MCF 10A (cell line): ENCODE measurements at regions not wholly inside any gene's neighbourhood (a gene's known extent, or its start where the extent isn't known, plus 50 kb on each side); places are given as distances from the start of the nearest gene placed in this dataset.
"Not testable (repeated sequence)": the region's sequence is repeated elsewhere in the genome, so short reads cannot be mapped to it uniquely, and the experiment has no call there.

Experiments used
- BruUV-seq: library from RNA; stranded (reverse); fragments of 400-500 nt; replicated peaks from 2 replicates; lab custom pipeline; 2021; lab: Mats Ljungman, UMichigan
- CTCF ChIA-PET: fragments of 300-600 bp; sonication (Branson Sonifier 250); formaldehyde crosslinking; extraction: SDS; loops from one replicate; lab custom pipeline; 2021; ENCODE audit warnings: antibody characterized with exemption, inconsistent platforms; lab: Yijun Ruan, JAX
- POLR2A ChIA-PET: fragments of 300-600, 350-650 bp; sonication (Branson Sonifier 250); formaldehyde crosslinking; extraction: SDS; loops from one replicate; lab custom pipeline; 2020; ENCODE audit warnings: antibody characterized with exemption, inconsistent platforms; lab: Yijun Ruan, JAX
- DNase-seq: peaks from one replicate; pipeline ENCODE4 v3.0.0-alpha.2; 2018; ENCODE audit not compliant: unreplicated experiment
- H3K27ac Mint-ChIP-seq: one replicate; pipeline ENCODE4 v1.8.0; 2022; ENCODE audit warnings: mild to moderate bottlenecking, low read depth, mixed read lengths; ENCODE audit not compliant: unreplicated experiment
- H3K27me3 Mint-ChIP-seq: one replicate; pipeline ENCODE4 v1.8.0; 2022; ENCODE audit warnings: mixed read lengths; ENCODE audit not compliant: insufficient read depth, unreplicated experiment
- H3K36me3 Mint-ChIP-seq: one replicate; pipeline ENCODE4 v1.8.0; 2022; ENCODE audit warnings: mild to moderate bottlenecking, moderate library complexity, mixed read lengths; ENCODE audit not compliant: insufficient read depth, unreplicated experiment
- H3K4me1 Mint-ChIP-seq: one replicate; pipeline ENCODE4 v1.8.0; 2022; ENCODE audit warnings: mixed read lengths; ENCODE audit not compliant: insufficient read depth, unreplicated experiment
- H3K4me3 Mint-ChIP-seq: one replicate; pipeline ENCODE4 v1.8.0; 2022; ENCODE audit warnings: mild to moderate bottlenecking, moderate library complexity, mixed read lengths; ENCODE audit not compliant: unreplicated experiment
- H3K9me3 Mint-ChIP-seq: one replicate; pipeline ENCODE4 v1.8.0; 2022; ENCODE audit warnings: mixed read lengths; ENCODE audit not compliant: unreplicated experiment
- CTCF ChIP-seq: fragments of 200-600 bp; IDR thresholded peaks from one replicate; pipeline ENCODE4 v1.8.0; 2022; ENCODE audit warnings: antibody characterized with exemption, mild to moderate bottlenecking; ENCODE audit not compliant: unreplicated experiment
- intact Hi-C: fragments of 100-400 bp; cut with micrococcal nuclease; formaldehyde crosslinking; loops from 2 replicates; pipeline ENCODE4 v1.14.1; 2022

- H3K4me1 Mint-ChIP-seq: no peaks in the 10 kb centered on the region
- ChIA-PET POLR2A (no interaction called here), CTCF (interaction anchor here (1.1 kb wide), 1 partner anchor 327 kb away, joined by 4 read pairs; no protein-coding TSS in a partner anchor)
- H3K4me3 Mint-ChIP-seq: no peak overlapping the region
- no peaks in the 10 kb centered on the region for H3K36me3 Mint-ChIP-seq
- no TSS peak for BruUV-seq
- intact Hi-C loops: loop anchor here (2.0 to 5.0 kb wide), 2 partner anchors 239 to 327 kb away; partner anchors contain the start of gene MEX3B
- no peak for DNase-seq
- no peaks in the 10 kb centered on the region for H3K9me3 Mint-ChIP-seq
- no peak for TF ChIP-seq CTCF
- H3K27me3 Mint-ChIP-seq: no peaks in the 10 kb centered on the region
- no peak overlapping the region for H3K27ac Mint-ChIP-seq
Observed at GRCh38 chr15:81807806-81808205, 238.0 kb downstream of the MEX3B start.

GRCh38 chr15:81807186-81807585 is 238.6 kb downstream of the MEX3B start:
- Mint-ChIP-seq H3K27me3 (no peaks in the 10 kb centered on the region), H3K4me3 (no peak overlapping the region), H3K36me3 (no peaks in the 10 kb centered on the region), H3K27ac (no peak overlapping the region), H3K4me1 (no peaks in the 10 kb centered on the region), H3K9me3 (no peaks in the 10 kb centered on the region)
- no peak for DNase-seq
- ChIA-PET POLR2A (no interaction called here), CTCF (interaction anchor here (1.1 kb wide), 1 partner anchor 326 kb away, joined by 4 read pairs; no protein-coding TSS in a partner anchor)
- TF ChIP-seq CTCF: no peak
- intact Hi-C loops: loop anchor here (5.0 kb wide), 1 partner anchor 240 kb away; the partner anchor contains the start of gene MEX3B
- no TSS peak for BruUV-seq

- ChIA-PET POLR2A (no interaction called here), CTCF (interaction anchor here (0.6 to 0.7 kb wide), 2 partner anchors 44 to 312 kb away, joined by 4 to 5 read pairs; no protein-coding TSS in a partner anchor)
- Mint-ChIP-seq H3K4me3 (no peak overlapping the region), H3K9me3 (no peaks in the 10 kb centered on the region), H3K4me1 (no peaks in the 10 kb centered on the region), H3K27ac (no peak overlapping the region), H3K27me3 (no peaks in the 10 kb centered on the region), H3K36me3 (no peaks in the 10 kb centered on the region)
- no peak for DNase-seq
- TF ChIP-seq CTCF: no peak
- intact Hi-C loops: no loop called here
- no TSS peak for BruUV-seq
Observed at GRCh38 chr15:81795899-81796298, 249.9 kb downstream of the MEX3B start.

GRCh38 chr15:81792646-81793045 is 253.2 kb downstream of the MEX3B start:
- H3K4me3 Mint-ChIP-seq: no peak overlapping the region
- no peaks in the 10 kb centered on the region for H3K27me3 Mint-ChIP-seq
- POLR2A ChIA-PET: interaction anchor here (0.6 to 0.7 kb wide), 3 partner anchors 95 to 617 kb away, joined by 3 to 4 read pairs (median 3); no protein-coding TSS in a partner anchor
- no TSS peak for BruUV-seq
- no peaks in the 10 kb centered on the region for H3K4me1 Mint-ChIP-seq
- no peaks in the 10 kb centered on the region for H3K9me3 Mint-ChIP-seq
- intact Hi-C loops: no loop called here
- no peak overlapping the region for H3K27ac Mint-ChIP-seq
- CTCF ChIA-PET: no interaction called here
- DNase-seq: no peak
- TF ChIP-seq CTCF: no peak
- H3K36me3 Mint-ChIP-seq: no peaks in the 10 kb centered on the region

- CTCF ChIA-PET, POLR2A ChIA-PET, H3K4me1 Mint-ChIP-seq: not testable (repeated sequence)
Observed at GRCh38 chr15:81791322-81791721, 254.5 kb downstream of the MEX3B start.

More at GRCh38 chr15:81791322-81791721, 254.5 kb downstream of the MEX3B start:
- H3K4me3 Mint-ChIP-seq, H3K36me3 Mint-ChIP-seq, H3K27ac Mint-ChIP-seq, intact Hi-C loops, H3K9me3 Mint-ChIP-seq, DNase-seq, BruUV-seq, H3K27me3 Mint-ChIP-seq: not testable (repeated sequence)
